Glutamatergic neuron (in vitro differentiated cells): ENCODE measurements at regions not wholly inside any gene's neighbourhood (a gene's known extent, or its start where the extent isn't known, plus 50 kb on each side); places are given as distances from the start of the nearest gene placed in this dataset.

Experiments used
- DNase-seq: peaks from one replicate; pipeline ENCODE4 v3.0.0; 2022
- H3K27ac Mint-ChIP-seq: one replicate; pipeline ENCODE4 v1.8.0; 2020; ENCODE audit warnings: mild to moderate bottlenecking, mixed read lengths, inconsistent platforms; ENCODE audit not compliant: unreplicated experiment
- H3K27me3 Mint-ChIP-seq: one replicate; pipeline ENCODE4 v1.8.0; 2020; ENCODE audit warnings: mild to moderate bottlenecking, moderate library complexity, mixed read lengths, inconsistent platforms; ENCODE audit not compliant: unreplicated experiment
- H3K36me3 Mint-ChIP-seq: one replicate; pipeline ENCODE4 v1.8.0; 2020; ENCODE audit warnings: mild to moderate bottlenecking, mixed read lengths, inconsistent platforms; ENCODE audit not compliant: unreplicated experiment
- H3K4me1 Mint-ChIP-seq: one replicate; pipeline ENCODE4 v1.8.0; 2020; ENCODE audit warnings: mild to moderate bottlenecking, low read depth, mixed read lengths, inconsistent platforms; ENCODE audit not compliant: unreplicated experiment
- H3K4me3 Mint-ChIP-seq: one replicate; pipeline ENCODE4 v1.8.0; 2020; ENCODE audit warnings: mild to moderate bottlenecking, mixed read lengths, inconsistent platforms; ENCODE audit not compliant: unreplicated experiment
- H3K9me3 Mint-ChIP-seq: one replicate; pipeline ENCODE4 v1.8.0; 2020; ENCODE audit warnings: mild to moderate bottlenecking, moderate library complexity, mixed read lengths, inconsistent platforms; ENCODE audit not compliant: unreplicated experiment
- TF ChIP-seq, protein P1 (sequence below): fragments of 200-600 bp; sonication (generic); IDR thresholded peaks from one replicate; pipeline ENCODE4 v1.5.0; 2021; ENCODE audit not compliant: partially characterized antibody, unreplicated experiment

- H3K4me1 Mint-ChIP-seq, result no peaks in the 10 kb centered on the region
- H3K4me3 Mint-ChIP-seq, result no peak overlapping the region
- H3K27ac Mint-ChIP-seq, result no peak overlapping the region
- TF ChIP-seq, protein P1, sequence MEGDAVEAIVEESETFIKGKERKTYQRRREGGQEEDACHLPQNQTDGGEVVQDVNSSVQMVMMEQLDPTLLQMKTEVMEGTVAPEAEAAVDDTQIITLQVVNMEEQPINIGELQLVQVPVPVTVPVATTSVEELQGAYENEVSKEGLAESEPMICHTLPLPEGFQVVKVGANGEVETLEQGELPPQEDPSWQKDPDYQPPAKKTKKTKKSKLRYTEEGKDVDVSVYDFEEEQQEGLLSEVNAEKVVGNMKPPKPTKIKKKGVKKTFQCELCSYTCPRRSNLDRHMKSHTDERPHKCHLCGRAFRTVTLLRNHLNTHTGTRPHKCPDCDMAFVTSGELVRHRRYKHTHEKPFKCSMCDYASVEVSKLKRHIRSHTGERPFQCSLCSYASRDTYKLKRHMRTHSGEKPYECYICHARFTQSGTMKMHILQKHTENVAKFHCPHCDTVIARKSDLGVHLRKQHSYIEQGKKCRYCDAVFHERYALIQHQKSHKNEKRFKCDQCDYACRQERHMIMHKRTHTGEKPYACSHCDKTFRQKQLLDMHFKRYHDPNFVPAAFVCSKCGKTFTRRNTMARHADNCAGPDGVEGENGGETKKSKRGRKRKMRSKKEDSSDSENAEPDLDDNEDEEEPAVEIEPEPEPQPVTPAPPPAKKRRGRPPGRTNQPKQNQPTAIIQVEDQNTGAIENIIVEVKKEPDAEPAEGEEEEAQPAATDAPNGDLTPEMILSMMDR, result no peak
- H3K27me3 Mint-ChIP-seq, result no peaks in the 10 kb centered on the region
- no peak for DNase-seq
- no peaks in the 10 kb centered on the region for H3K36me3 Mint-ChIP-seq
- H3K9me3 Mint-ChIP-seq, result no peaks in the 10 kb centered on the region
These were observed 513.5 kb upstream of the NR3C2 start for GRCh38 chr4:148955564-148956297.

DNA sequence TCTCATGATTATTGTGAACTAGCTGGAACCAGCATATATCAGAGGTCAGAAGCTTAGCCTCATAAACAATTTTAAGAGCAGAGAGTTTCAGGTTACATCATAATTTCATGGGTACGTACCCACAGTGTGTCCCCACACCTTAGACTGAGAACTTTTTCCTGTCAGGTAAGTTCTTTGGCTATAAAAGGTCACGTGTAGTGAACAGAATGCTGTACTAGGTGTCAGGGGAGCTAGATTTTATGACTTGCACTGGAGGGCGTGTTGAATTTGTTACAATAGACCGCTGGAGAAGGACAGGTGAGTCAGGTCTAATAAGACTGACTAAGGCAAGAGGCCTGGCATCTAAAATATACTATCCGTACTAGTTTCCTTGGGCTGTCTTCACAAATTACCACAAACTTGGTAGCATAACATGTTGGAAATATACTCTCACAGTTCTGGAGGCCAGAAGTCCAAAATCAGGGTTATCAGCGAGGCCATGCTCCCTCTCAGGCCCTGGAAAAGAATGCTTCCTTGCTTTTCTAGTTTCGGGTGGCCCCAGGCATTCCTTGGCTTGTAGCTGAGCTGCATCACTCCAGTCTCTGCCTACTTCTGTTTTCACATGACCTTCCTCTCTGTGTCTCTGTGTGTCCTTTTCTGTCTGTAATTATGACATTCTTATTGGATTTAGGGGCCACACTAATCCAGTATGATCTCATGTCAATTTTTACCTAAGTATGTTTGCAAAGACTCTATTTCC, 512.0 kb upstream of the NR3C2 start:
- Mint-ChIP-seq H3K4me1 (no peaks in the 10 kb centered on the region), H3K27ac (no peak overlapping the region), H3K4me3 (no peak overlapping the region), H3K36me3 (no peaks in the 10 kb centered on the region), H3K9me3 (no peaks in the 10 kb centered on the region), H3K27me3 (no peaks in the 10 kb centered on the region)
- TF ChIP-seq, protein P1, result no peak
- DNase-seq, result no peak

DNA sequence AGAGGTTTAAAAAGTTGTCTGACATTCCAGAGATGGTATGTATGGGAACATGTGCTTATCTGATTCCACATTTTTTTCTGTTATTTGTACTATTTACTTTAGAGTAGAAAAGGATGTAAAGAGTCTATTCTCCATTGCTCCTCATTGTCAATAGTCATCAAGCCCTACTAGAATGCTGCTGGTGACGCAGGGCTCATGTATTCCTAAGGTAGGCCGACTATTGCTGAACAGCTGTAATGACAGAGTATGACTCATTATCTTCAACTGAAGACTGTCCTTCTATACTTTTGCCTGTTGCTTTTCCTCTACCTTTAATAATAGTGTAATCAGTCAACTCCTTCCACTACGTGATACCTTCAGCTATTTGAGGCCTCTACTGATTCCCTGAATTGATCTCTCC, 509.1 kb upstream of the NR3C2 start:
- no peak for DNase-seq
- no peaks in the 10 kb centered on the region for H3K9me3 Mint-ChIP-seq
- H3K36me3 Mint-ChIP-seq, result no peaks in the 10 kb centered on the region
- no peak overlapping the region for H3K4me3 Mint-ChIP-seq
- no peaks in the 10 kb centered on the region for H3K27me3 Mint-ChIP-seq
- H3K4me1 Mint-ChIP-seq, result no peaks in the 10 kb centered on the region
- TF ChIP-seq, protein P1, result no peak
- no peak overlapping the region for H3K27ac Mint-ChIP-seq

DNA sequence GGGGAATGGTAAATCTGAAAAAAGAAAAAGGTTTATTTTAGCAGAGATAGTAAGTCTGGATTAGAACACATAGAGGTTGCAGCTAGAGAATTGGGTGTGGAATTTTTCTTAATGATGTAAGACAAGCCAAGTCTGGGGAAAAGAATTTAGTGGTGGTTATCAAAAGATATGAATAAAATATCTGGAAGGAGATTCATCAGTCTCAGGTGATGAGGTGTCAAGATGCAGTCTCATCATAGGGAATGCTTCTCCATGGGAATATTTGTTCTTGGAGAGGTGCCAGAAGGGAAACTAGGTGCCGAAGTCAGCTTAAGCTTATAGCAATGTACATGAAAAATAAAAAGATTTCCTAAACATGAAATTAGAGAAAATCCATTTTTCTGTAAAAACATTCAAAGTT, 504.1 kb upstream of the NR3C2 start:
- no peaks in the 10 kb centered on the region for H3K4me1 Mint-ChIP-seq
- TF ChIP-seq, protein P1, result no peak
- H3K4me3 Mint-ChIP-seq, result no peak overlapping the region

DNA sequence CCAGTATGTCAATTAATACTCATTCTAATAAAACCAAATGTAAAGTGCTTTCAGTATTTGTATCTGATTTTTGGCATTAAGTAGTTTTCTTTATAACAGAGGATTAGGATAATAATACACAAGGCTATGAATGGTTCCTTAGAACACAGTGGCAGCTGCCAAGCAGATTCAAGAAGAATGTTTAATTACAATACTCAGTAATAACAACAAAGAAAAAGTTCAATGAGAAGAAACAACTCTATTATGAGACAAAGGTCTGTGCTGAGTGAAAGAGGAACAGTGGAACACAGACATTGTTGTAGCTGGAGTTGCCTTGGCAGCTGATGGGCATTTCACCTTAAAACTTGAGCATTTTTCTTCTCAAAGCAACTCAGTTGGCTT, 502.6 kb upstream of the NR3C2 start:
- DNase-seq, result no peak
- Mint-ChIP-seq H3K4me3 (no peak overlapping the region), H3K4me1 (no peaks in the 10 kb centered on the region), H3K27me3 (peaks cover 1% of the 10 kb centered on the region), H3K9me3 (no peaks in the 10 kb centered on the region), H3K27ac (no peak overlapping the region), H3K36me3 (no peaks in the 10 kb centered on the region)
- TF ChIP-seq, protein P1, result no peak

More for the DNA sequence above, 504.1 kb upstream of the NR3C2 start:
- DNase-seq, result no peak
- Mint-ChIP-seq H3K27me3 (no peaks in the 10 kb centered on the region), H3K27ac (no peak overlapping the region), H3K9me3 (no peaks in the 10 kb centered on the region), H3K36me3 (no peaks in the 10 kb centered on the region)
